Coronary artery (tissue), 2 donors: ENCODE measurements at regions not wholly inside any gene's neighbourhood (a gene's known extent, or its start where the extent isn't known, plus 50 kb on each side); places are given as distances from the start of the nearest gene placed in this dataset.

Experiments
- DNase-seq: peaks from one replicate; pipeline ENCODE4 v3.0.0-alpha.2; 2017; ENCODE audit warnings: low spot score
- H3K27ac ChIP-seq, 2 donors: fragments of 200-600 bp; sonication (generic); one replicate each; pipeline ENCODE4 v1.5.1; 2016 to 2019
- H3K4me3 ChIP-seq: fragments of 200-600 bp; sonication (generic); 2 replicates; pipeline ENCODE4 v1.5.1; 2016; ENCODE audit warnings: mild to moderate bottlenecking, moderate library complexity
- TF ChIP-seq, protein P1 (sequence below): fragments of 200-600 bp; sonication (generic); IDR thresholded peaks from one replicate; pipeline ENCODE4 v1.5.1; 2019; ENCODE audit warnings: antibody characterized with exemption

DNA sequence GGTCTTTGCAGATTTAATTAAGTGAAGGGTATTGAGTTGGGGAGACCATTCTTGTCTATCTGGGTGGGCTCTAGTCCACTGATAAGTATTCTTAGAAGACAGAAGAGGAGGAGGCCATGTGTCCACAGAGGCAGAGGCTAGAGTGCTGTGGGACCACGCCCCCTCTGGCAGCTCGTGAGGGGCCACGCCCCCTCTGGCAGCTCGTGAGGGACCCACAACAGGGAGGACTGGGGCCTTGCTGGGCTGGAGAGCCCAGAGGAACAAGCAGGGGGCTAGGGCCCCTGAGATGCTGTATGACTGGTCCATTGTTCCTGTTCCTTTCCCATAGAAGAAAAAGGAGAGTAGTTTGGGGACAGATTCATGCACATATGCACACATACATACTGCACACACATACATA is 106.8 kb downstream of the METRNL start:
- peak; percentile 65 for DNase-seq
- TF ChIP-seq, protein P1, sequence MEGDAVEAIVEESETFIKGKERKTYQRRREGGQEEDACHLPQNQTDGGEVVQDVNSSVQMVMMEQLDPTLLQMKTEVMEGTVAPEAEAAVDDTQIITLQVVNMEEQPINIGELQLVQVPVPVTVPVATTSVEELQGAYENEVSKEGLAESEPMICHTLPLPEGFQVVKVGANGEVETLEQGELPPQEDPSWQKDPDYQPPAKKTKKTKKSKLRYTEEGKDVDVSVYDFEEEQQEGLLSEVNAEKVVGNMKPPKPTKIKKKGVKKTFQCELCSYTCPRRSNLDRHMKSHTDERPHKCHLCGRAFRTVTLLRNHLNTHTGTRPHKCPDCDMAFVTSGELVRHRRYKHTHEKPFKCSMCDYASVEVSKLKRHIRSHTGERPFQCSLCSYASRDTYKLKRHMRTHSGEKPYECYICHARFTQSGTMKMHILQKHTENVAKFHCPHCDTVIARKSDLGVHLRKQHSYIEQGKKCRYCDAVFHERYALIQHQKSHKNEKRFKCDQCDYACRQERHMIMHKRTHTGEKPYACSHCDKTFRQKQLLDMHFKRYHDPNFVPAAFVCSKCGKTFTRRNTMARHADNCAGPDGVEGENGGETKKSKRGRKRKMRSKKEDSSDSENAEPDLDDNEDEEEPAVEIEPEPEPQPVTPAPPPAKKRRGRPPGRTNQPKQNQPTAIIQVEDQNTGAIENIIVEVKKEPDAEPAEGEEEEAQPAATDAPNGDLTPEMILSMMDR, result no peak
- H3K4me3 ChIP-seq, result no peak overlapping the region
- H3K27ac ChIP-seq, result no peak overlapping the region

DNA sequence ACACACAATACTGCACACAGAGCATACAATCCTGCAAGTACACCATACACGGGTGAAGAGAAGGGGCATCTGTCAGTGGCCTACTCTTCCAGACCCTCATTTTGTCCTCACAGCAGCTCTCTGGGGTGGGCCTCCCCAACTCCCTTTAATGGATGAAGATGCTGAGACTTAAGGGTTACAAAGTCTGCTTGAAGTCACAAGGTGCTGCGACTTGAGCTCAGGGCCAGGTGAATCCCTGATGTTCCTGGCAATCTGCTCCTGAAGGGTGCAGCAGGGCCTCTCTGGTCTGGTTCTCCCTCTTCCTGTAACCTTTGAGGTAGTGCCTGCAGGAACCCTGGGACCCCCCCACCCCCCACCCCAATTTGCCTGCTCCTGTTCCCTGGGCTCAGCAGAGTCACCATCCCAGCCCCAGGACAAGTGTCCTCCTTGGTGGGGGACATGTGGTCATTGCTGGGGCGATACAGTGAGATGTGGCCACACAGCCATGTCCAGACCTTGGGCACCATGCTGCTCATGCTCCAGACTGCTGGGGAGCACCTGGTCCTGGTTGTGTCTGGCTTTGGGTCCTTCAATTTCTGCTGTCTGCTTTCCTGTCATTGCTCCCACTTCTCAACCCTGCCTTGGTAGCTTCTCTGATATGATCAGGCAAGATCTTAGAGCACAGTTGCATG is 107.5 kb downstream of the METRNL start:
- TF ChIP-seq, protein P1, result no peak
- Histone ChIP-seq H3K27ac (no peak overlapping the region), H3K4me3 (no peak overlapping the region)
- DNase-seq, result peak; percentile 49

DNA sequence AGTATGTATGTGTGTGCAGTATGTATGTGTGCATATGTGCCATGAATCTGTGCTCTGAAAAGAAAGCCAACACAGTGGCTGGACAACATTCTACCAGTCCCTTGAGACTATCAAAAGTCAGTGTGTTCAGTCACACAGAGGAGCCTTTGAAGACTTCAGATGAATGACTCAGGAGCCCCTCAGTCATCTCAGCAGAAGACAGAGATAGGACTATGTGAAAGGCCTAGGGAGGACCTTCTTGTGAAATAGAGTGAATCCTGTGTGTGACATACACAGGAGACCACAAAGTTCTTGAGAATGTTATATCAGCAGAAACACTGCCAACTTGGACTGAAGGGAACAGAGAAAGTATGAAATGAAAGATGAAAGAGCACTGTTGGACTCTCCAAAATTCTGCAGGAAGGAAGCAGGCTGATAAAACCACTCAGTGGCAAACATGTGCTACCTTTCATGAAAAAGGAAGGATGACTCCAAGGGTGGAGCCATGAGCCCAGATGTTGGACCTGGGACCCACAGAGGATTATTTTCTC is 108.4 kb downstream of the METRNL start:
- H3K4me3 ChIP-seq, result no peak overlapping the region
- TF ChIP-seq, protein P1, result no peak
- H3K27ac ChIP-seq, result no peak overlapping the region
- no peak for DNase-seq

DNA sequence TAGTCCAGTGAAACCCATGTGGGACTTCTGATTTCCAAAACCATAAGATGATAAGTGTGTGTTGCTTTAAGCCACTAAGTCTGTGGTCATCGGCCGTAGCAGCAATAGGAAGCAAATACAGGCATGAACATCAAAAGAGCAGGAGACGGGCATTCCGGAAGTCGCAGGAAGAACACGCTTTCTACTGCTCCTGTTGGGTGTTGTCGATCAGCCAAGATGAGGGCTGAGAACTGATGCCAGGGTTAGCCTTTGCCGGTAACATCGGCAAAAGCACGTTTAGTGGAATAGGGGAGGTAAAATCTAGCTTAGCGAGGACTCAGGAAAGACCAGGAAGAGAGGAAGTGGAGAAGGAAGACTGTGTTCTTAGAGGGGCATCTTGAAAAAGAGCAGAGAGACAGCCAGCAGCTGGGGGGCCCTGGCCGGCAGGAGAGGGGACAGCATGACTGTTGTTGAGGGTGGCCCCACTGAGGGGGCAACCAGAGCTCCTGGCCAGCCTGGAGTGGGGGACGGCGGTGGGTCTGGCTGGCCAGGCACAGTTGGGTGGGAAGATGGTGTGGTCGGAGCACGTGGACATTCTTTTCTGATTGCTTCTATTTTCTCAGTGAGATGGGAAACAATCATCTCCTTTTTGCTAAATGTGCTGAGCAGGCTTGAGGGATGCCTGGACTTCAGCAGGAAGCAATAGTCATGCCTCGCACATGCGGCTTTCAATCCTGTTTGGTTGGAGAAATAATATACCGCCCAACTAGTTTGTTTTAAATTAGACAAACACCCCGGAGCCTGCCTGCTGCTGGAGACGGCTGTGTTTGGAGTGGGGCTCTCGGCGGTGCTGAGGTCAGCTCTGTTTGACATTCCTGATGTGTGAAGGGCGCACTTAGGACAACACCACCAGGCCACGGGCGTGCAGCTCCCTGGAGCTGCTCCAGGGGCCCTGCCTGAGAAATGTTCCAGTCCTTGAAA is 109.9 kb downstream of the METRNL start:
- Histone ChIP-seq H3K27ac (peak overlapping the region in 1 of 2 donors; percentile 19), H3K4me3 (no peak overlapping the region)
- DNase-seq, result no peak
- TF ChIP-seq, protein P1, result no peak

DNA sequence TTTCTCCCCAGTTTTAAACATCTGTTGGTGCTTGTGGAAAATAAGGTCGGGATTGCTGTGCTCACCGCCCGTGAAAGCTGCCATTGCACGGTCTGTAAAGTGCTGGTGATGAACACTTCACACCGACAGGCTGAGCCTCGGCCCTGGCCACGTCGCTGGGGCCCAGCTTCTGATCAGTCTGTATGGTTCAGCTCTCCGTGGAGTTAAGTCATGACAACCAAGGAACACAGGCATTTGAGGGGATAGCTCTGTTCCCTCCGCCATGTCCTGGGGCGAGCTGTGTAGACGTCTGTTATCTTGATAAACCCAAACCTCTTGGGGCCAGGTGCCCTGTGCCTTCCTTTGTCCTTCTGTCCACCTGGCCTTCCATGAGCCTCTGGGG is 110.6 kb downstream of the METRNL start:
- no peak for DNase-seq

DNA sequence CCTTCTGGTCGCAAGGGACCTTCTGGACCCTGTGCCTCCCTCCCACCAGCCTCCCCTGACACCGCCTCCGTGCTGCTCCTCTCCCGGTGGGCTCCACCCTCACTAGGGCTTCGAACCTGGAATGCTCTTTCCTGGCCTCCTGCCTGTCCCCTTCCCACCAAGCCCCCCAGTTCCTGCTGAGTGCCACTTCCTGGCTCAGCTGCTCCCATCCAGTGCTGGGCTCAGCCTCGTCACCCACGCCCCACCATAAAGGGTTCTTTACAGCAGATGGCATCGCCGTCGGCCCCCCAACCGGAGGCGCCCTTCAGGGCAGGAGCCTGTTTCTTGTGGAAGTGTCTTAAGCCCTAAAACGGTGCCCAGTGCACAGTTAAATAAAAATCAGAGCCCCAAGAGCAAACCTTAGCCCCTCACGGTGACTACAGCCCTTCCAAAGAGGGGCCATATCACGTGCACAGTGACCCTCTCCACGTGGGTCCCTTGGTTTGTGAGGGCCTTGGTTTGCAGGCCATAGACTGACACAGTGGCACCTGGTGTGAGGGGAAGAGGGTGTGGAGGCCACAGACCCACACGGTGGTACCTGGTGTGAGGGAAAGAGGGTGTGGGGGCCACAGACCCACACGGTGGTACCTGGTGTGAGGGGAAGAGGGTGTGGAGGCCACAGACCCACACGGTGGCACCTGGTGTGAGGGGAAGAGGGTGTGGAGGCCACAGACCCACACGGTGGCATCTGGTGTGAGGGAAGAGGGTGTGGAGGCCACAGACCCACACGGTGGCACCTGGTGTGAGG is 111.4 kb downstream of the METRNL start:
- H3K27ac ChIP-seq, result peak overlapping the region in 1 of 2 donors; percentile 29
- no peak for DNase-seq

More for the DNA sequence above, 110.6 kb downstream of the METRNL start:
- Histone ChIP-seq H3K4me3 (no peak overlapping the region), H3K27ac (peak overlapping the region in 1 of 2 donors; percentile 19)
- TF ChIP-seq, protein P1, result no peak

More for the DNA sequence above, 111.4 kb downstream of the METRNL start:
- no peak overlapping the region for H3K4me3 ChIP-seq
- TF ChIP-seq, protein P1, result no peak
